Fibroblast of pulmonary artery (primary cell): ENCODE measurements at regions not wholly inside any gene's neighbourhood (a gene's known extent, or its start where the extent isn't known, plus 50 kb on each side); places are given as distances from the start of the nearest gene placed in this dataset.

ENCODE experiments used
- DNase-seq: peaks from one replicate; pipeline ENCODE4 v3.0.0-alpha.2; 2010; ENCODE audit warnings: low read depth
- H3K4me3 ChIP-seq: replicated peaks from 2 replicates; pipeline ENCODE4 v1.5.1; 2011; ENCODE audit warnings: low read depth, mild to moderate bottlenecking, control low read depth, low read length, moderate library complexity
- CTCF ChIP-seq: IDR thresholded peaks from 2 replicates; pipeline ENCODE4 v1.5.1; 2011; ENCODE audit warnings: mild to moderate bottlenecking, control low read depth, low read length, inconsistent platforms; ENCODE audit errors: missing control alignments

- no peak for TF ChIP-seq CTCF
- DNase-seq = no peak
- H3K4me3 ChIP-seq = no peak overlapping the region
These were observed 192.8 kb upstream of the KLF6 start for GRCh38 chr10:3977761-3978160.

- no peak for TF ChIP-seq CTCF
- no peak for DNase-seq
- H3K4me3 ChIP-seq = no peak overlapping the region
These were observed 191.7 kb upstream of the KLF6 start for GRCh38 chr10:3976718-3977117.

- no peak for TF ChIP-seq CTCF
- no peak overlapping the region for H3K4me3 ChIP-seq
- DNase-seq = no peak
These were observed 191.2 kb upstream of the KLF6 start for GRCh38 chr10:3976171-3976570.

- H3K4me3 ChIP-seq = no peak overlapping the region
- no peak for TF ChIP-seq CTCF
- no peak for DNase-seq
These were observed 190.0 kb upstream of the KLF6 start for GRCh38 chr10:3975016-3975415.

GRCh38 chr10:3972460-3973301 is 187.7 kb upstream of the KLF6 start:
- no peak for DNase-seq
- TF ChIP-seq CTCF = no peak
- H3K4me3 ChIP-seq = no peak overlapping the region

GRCh38 chr10:3971713-3972112 is 186.7 kb upstream of the KLF6 start:
- H3K4me3 ChIP-seq = no peak overlapping the region
- DNase-seq = no peak
- no peak for TF ChIP-seq CTCF
